Coronary artery (tissue), 2 donors: ENCODE measurements at regions not wholly inside any gene's neighbourhood (a gene's known extent, or its start where the extent isn't known, plus 50 kb on each side); places are given as distances from the start of the nearest gene placed in this dataset.

Source experiments
- DNase-seq: peaks from one replicate; pipeline ENCODE4 v3.0.0-alpha.2; 2017; ENCODE audit warnings: low spot score
- H3K27ac ChIP-seq, 2 donors: fragments of 200-600 bp; sonication (generic); one replicate each; pipeline ENCODE4 v1.5.1; 2016 to 2019
- H3K4me3 ChIP-seq: fragments of 200-600 bp; sonication (generic); 2 replicates; pipeline ENCODE4 v1.5.1; 2016; ENCODE audit warnings: mild to moderate bottlenecking, moderate library complexity
- TF ChIP-seq, protein P1 (sequence below): fragments of 200-600 bp; sonication (generic); IDR thresholded peaks from one replicate; pipeline ENCODE4 v1.5.1; 2019; ENCODE audit warnings: antibody characterized with exemption

DNA sequence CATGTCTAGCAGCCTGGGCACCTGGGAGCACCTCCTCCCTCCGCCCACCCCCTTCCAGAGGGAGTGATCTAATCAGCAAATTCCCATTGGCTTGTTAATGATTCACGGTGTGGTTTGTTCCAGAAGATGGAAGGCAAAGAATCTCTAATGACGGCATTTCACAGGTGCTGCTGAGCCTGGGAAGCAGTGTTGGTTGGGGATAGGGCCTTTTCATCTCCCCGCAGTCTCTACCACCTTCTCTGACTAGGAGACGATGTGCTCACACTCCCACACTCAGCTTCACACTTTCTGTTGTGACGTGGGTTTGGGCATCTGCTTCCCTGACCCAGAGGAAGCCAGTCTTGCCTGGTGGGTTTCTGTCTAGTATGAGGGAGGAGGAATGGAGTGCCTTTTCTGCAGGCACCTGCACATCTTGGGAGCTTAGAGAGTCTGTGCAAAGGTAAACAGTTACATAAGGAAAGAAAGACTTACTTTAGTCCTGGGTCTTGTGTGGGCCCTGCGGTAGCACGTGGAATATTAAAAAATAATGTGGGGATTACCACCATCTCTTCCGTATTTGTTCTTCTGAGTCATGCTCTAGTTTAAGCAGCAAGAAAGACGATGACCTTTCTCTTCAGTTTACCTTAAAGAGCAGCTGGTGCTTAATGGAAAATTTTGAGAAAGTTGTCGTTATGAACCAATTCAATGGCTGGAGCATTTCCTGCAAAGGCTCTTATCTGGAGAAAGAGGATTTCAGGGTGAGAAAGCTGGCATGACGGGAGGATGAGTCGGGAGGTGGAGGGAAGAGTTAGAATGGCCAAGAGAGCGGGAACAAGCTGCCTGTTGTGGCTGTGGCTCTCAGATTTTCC is 70.6 kb upstream of the ARHGAP5 start:
- no peak for DNase-seq
- Histone ChIP-seq H3K27ac (no peak overlapping the region), H3K4me3 (peak overlapping the region; percentile 24)
- TF ChIP-seq, protein P1, sequence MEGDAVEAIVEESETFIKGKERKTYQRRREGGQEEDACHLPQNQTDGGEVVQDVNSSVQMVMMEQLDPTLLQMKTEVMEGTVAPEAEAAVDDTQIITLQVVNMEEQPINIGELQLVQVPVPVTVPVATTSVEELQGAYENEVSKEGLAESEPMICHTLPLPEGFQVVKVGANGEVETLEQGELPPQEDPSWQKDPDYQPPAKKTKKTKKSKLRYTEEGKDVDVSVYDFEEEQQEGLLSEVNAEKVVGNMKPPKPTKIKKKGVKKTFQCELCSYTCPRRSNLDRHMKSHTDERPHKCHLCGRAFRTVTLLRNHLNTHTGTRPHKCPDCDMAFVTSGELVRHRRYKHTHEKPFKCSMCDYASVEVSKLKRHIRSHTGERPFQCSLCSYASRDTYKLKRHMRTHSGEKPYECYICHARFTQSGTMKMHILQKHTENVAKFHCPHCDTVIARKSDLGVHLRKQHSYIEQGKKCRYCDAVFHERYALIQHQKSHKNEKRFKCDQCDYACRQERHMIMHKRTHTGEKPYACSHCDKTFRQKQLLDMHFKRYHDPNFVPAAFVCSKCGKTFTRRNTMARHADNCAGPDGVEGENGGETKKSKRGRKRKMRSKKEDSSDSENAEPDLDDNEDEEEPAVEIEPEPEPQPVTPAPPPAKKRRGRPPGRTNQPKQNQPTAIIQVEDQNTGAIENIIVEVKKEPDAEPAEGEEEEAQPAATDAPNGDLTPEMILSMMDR, result no peak

DNA sequence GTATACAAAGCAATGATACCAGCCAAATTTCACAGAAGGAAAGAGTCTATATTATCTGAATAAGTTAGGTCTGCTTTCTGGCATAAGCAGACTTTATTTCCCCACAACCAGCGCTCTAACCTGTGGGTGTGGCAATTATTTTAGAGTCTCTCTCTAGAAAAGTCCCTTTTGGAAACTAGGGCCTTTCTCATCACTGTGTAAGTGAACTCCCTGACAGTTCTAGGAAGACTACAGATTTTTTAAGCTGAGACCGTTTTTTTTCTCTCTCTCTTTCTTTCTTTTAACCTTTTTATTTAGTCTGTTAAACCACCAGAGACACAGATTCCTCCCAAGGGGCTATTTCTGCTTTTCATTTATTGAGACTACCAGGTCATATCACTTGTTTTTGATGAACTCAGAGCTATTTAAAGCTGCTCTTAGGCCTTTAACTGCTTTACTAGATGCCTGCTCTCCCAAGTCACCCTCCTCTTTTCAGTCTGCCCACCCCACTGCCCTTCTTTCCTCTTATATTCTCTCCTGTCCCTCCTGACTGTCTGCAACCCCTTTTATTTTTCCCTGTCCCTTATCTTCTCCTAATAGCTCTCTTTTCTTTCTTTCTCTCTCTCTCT is 69.2 kb upstream of the ARHGAP5 start:
- peak overlapping the region in 1 of 2 donors; percentile 20 for H3K27ac ChIP-seq
- TF ChIP-seq, protein P1, result no peak
- H3K4me3 ChIP-seq, result no peak overlapping the region
- no peak for DNase-seq

DNA sequence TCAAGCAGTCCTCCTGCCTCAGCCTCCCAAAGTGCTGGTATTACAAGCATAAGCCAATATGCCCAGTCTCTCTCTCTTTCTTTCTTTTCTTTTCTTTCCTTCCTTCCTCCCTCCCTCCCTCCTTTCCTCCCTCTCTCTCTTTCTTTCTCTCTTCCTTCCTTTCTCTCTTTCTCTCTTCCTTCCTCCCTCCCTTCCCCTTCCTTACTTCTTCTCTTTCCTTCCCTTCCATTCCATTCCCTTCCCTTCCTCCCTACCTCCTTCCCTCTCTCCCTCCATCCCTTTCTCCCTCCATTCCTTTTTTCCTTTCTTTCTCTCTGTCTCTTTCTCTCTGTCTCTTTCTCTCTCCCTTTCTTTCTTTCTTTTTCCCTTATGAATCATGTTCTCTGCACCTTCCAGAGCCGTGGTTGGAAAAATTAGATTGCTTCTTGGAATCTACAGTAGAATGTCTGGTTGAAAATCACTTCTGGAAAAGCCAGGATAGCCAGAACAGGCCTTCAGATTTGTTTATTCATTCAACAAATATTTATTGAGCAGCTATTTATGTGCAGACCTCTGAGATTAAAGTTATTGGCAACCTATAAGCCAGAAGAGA is 68.4 kb upstream of the ARHGAP5 start:
- Histone ChIP-seq H3K27ac (no peak overlapping the region), H3K4me3 (no peak overlapping the region)
- no peak for DNase-seq
- TF ChIP-seq, protein P1, result no peak

DNA sequence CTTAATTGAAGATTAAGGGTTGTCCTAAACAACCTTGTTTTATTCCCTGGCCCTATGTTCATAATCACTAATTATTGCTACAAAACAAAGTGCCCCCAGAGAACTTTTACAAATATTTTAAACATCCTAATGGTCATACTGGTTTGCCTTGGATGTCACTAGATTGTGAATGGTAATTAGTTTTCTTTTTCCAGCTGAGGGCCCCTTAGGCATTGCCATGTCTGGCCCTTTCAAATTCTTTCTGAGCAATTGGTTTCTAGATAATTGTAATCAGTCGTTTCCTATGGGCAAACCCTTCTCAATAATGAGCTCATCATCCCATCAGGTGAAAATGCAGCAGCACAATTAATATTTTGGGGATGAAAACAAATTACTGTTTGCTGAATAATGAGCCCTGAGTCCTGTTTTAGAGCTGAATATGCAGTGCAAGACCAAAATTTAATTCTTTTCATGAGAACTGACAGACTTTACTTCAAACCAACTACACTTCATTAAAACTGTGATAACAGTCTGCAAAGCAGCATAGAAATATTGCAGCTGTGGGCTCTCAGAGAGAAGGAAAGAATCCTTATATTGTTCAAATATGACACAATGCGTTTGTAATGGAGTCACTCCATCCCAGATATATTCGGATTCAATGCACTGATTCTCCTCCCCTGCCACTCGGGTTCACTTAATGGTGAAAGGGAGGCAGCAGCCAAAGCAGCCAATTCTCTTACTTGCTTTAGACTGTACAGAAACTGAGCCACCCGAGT is 67.7 kb upstream of the ARHGAP5 start:
- Histone ChIP-seq H3K27ac (no peak overlapping the region), H3K4me3 (no peak overlapping the region)
- no peak for DNase-seq
- TF ChIP-seq, protein P1, result no peak

DNA sequence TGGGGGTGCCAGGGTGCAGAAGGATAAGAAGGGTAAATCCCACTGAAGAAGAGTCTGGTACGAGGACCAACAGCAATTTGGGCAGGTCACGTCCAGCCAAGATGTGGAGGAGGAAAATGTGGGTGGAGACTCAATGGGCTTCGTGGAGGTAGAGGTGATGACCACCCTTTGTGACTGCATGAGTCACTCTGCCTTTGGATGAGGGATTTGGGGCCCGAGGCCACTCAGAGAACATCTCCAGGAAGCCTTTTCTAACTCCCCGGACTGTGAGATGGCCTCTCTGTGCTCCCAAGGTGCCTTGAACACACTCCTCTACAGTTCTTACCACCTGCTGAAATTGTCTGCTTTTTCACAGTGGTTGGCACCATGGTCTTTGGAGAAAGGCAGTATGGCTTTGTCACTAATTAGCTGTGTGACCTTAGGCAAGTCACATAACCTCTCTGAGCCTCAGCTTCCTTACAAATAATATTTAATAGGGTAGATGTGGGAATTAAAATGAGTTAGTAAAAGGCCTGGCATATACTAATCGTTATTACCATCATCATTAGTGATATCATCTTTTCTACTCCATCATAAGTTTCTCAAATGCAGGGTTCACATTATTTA is 67.0 kb upstream of the ARHGAP5 start:
- no peak overlapping the region for H3K4me3 ChIP-seq
- TF ChIP-seq, protein P1, result no peak
- no peak for DNase-seq

DNA sequence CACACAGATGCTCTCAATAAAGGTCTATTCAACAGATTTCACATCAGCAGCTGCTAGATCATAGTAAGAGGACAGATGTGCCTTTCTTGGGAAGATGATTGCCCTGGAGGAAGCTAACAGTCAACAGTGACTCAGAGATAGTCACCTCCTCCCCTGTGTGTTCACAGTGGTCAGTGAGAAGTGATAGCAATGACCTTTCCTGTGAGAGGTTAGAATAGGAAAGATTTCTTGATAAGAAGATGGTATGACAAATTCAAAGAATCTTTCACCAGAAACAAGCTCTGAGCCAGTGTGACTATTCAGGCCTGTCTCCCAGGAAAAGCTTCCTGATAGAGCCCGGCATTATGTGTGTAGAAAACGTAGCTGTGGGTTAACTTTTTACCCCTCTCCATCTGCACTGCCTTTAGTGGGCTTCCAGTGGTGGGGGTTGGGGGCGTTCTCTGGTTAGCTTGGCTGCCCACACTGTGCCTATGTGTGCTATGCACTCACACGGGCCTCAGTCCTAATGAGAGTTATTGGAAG is 66.4 kb upstream of the ARHGAP5 start:
- Histone ChIP-seq H3K4me3 (no peak overlapping the region), H3K27ac (no peak overlapping the region)
- TF ChIP-seq, protein P1, result no peak
- DNase-seq, result no peak

More for the DNA sequence above, 67.0 kb upstream of the ARHGAP5 start:
- no peak overlapping the region for H3K27ac ChIP-seq
